Natural killer cell (primary cell): ENCODE measurements at regions not wholly inside any gene's neighbourhood (a gene's known extent, or its start where the extent isn't known, plus 50 kb on each side); places are given as distances from the start of the nearest gene placed in this dataset.

ENCODE experiments used
- ATAC-seq, 3 donors: fragments of 150-1000 bp in 2 of 3; fragments of 200-7000 bp in 1 of 3; cut with Tn5 transposase; 1 replicate in 1 of 3; 2 replicates in 2 of 3; pipeline ENCODE4 v1.10.0; 2021; ENCODE audit warnings: mild to moderate bottlenecking in 2 of 3, moderate library complexity in 2 of 3
- DNase-seq, 2 donors: peaks; one replicate each; pipeline versions ENCODE4 v3.0.0 to v3.0.0-alpha.2; 2013 to 2021; ENCODE audit warnings: mixed read lengths in 1 of 2
- H3K27ac ChIP-seq: one replicate; pipeline ENCODE4 v1.5.1; 2013; ENCODE audit warnings: mild to moderate bottlenecking, low read length
- H3K27me3 ChIP-seq: one replicate; pipeline ENCODE4 v1.6.1; 2013; ENCODE audit warnings: low read length; ENCODE audit not compliant: control insufficient read depth, insufficient read depth
- H3K36me3 ChIP-seq: one replicate; pipeline ENCODE4 v1.6.1; 2013; ENCODE audit warnings: low read length; ENCODE audit not compliant: control insufficient read depth, insufficient read depth
- H3K4me1 ChIP-seq: one replicate; pipeline ENCODE4 v1.6.1; 2013; ENCODE audit warnings: low read length; ENCODE audit not compliant: control insufficient read depth, insufficient read depth
- H3K4me3 ChIP-seq: one replicate; pipeline ENCODE4 v1.5.1; 2013; ENCODE audit warnings: low read length
- H3K9me3 ChIP-seq: one replicate; pipeline ENCODE4 v1.6.1; 2013; ENCODE audit warnings: low read length; ENCODE audit not compliant: control insufficient read depth, insufficient read depth
- H3K27ac Mint-ChIP-seq, 2 donors: one replicate each; pipeline ENCODE4 v1.8.0; 2022; ENCODE audit warnings: mild to moderate bottlenecking in 2 of 2, mixed read lengths in 2 of 2, moderate library complexity in 1 of 2
- H3K27me3 Mint-ChIP-seq, 2 donors: one replicate each; pipeline ENCODE4 v1.8.0; 2022; ENCODE audit warnings: low read depth in 2 of 2, mixed read lengths in 2 of 2
- H3K36me3 Mint-ChIP-seq: one replicate; pipeline ENCODE4 v1.8.0; 2022; ENCODE audit warnings: mixed read lengths
- H3K4me1 Mint-ChIP-seq, 2 donors: one replicate each; pipeline ENCODE4 v1.8.0; 2022; ENCODE audit warnings: mixed read lengths in 2 of 2
- H3K4me3 Mint-ChIP-seq: one replicate; pipeline ENCODE4 v1.8.0; 2022; ENCODE audit warnings: mild to moderate bottlenecking, moderate library complexity, mixed read lengths
- H3K9me3 Mint-ChIP-seq, 2 donors: one replicate each; pipeline ENCODE4 v1.8.0; 2022; ENCODE audit warnings: mixed read lengths in 2 of 2
- WGBS: methylation state at CpG from one replicate; pipeline ENCODE4 v1.1.7; 2013; ENCODE audit warnings: missing lambda C conversion rate; ENCODE audit not compliant: insufficient coverage; 5-methylcytosine and 5-hydroxymethylcytosine counted together
- intact Hi-C: fragments of 100-400 bp; cut with micrococcal nuclease; formaldehyde crosslinking; loops from one replicate; pipeline ENCODE4 v1.14.2; 2022
- TF ChIP-seq, protein P1 (sequence below): fragments of 200-600 bp; IDR thresholded peaks from one replicate; pipeline ENCODE4 v1.8.0; 2022; ENCODE audit warnings: antibody characterized with exemption

DNA sequence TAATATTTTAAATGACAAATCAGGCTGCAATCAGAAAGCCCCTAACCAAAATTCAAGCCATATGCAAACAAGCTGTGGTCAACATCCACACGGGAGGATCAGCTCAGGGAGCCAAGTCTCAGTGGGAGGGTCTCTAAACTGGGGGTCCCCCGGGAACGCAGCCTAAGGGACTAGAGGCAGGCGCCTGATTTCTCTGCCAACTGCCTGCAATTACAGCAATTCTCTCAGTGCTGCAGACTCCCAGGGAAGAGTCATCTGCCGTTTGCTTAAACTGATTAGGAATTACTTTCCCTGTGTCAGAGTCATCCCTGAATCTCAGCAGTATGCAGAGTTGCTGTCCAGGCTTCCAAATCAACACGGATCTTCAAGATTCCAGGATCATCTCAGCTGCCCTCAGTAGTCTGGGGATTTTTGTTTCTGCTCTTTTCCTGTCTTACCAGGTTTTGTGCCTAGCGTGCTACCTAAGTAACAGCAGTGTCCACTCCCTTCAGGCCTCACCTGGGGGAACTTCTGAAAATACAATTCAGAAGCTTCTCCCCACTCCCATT lies 247.8 kb downstream of the RRAGC start:
- Mint-ChIP-seq H3K9me3 (no peaks in the 10 kb centered on the region), H3K27ac (no peak overlapping the region), H3K27me3 (peaks cover 9 to 26% of the 10 kb centered on the region in 2 donors), H3K4me1 (no peaks in the 10 kb centered on the region), H3K36me3 (no peaks in the 10 kb centered on the region), H3K4me3 (no peak overlapping the region)
- intact Hi-C loops: no loop called here
- no peaks in the 10 kb centered on the region for H3K36me3 ChIP-seq
- 71% methylated on average over 7 of the region's 7 CpGs for WGBS
- TF ChIP-seq, protein P1, sequence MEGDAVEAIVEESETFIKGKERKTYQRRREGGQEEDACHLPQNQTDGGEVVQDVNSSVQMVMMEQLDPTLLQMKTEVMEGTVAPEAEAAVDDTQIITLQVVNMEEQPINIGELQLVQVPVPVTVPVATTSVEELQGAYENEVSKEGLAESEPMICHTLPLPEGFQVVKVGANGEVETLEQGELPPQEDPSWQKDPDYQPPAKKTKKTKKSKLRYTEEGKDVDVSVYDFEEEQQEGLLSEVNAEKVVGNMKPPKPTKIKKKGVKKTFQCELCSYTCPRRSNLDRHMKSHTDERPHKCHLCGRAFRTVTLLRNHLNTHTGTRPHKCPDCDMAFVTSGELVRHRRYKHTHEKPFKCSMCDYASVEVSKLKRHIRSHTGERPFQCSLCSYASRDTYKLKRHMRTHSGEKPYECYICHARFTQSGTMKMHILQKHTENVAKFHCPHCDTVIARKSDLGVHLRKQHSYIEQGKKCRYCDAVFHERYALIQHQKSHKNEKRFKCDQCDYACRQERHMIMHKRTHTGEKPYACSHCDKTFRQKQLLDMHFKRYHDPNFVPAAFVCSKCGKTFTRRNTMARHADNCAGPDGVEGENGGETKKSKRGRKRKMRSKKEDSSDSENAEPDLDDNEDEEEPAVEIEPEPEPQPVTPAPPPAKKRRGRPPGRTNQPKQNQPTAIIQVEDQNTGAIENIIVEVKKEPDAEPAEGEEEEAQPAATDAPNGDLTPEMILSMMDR: no peak
- H3K4me1 ChIP-seq: no peaks in the 10 kb centered on the region
- DNase-seq (no peak), ATAC-seq (no peak)
- H3K4me3 ChIP-seq: no peak overlapping the region
- no peaks in the 10 kb centered on the region for H3K9me3 ChIP-seq
- H3K27me3 ChIP-seq: no peaks in the 10 kb centered on the region
- no peak overlapping the region for H3K27ac ChIP-seq

DNA sequence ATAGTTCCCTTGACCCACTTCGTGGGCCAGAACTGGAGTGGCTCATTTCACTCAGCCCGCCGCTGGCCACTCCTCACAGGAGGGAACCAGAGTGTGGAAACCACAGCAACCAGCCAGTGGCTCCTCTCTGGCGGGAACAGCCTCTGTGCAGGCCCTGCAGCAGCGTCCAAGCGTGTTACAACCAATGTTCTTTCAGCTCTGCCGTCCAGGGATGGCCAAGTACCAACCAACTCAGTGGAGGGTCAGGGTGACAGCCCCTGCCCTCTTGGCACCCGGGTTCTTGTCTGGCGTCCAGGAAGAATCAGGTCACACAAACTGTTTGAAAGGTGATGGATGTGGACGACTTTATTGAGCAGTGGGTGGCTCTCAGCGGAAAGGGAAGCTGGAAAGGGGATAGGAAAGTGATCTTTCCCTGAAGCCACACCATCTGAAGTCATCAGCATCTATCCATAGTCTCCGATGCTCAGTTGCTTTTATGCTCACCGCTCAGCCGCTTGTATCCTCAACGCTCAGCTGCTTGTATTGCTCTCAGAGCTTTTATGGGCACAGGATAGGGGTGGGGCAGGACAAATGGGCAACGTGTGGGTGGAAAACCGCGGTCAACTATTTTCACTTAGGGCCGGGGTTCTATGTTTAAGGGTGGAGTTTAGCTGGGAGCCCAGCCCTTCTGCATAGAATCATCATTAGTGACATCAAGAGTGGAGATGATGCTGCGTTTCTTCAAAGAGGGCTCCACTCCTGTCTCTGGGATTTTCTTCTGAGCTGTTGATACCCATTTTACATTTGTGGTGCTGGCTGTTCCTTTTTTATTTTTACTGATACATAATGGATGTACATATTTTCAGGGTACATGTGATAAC lies 250.2 kb downstream of the RRAGC start:
- Histone ChIP-seq H3K27ac (no peak overlapping the region), H3K4me3 (no peak overlapping the region), H3K4me1 (no peaks in the 10 kb centered on the region), H3K36me3 (no peaks in the 10 kb centered on the region), H3K27me3 (no peaks in the 10 kb centered on the region), H3K9me3 (no peaks in the 10 kb centered on the region)
- ATAC-seq (no peak), DNase-seq (no peak)
- no peaks in the 10 kb centered on the region for H3K4me1 Mint-ChIP-seq
- TF ChIP-seq, protein P1: no peak
- no peak overlapping the region for H3K27ac Mint-ChIP-seq
- no peaks in the 10 kb centered on the region for H3K36me3 Mint-ChIP-seq
- H3K27me3 Mint-ChIP-seq: peaks cover 10 to 20% of the 10 kb centered on the region in 2 donors
- no peaks in the 10 kb centered on the region for H3K9me3 Mint-ChIP-seq
- 78% methylated on average over 19 of the region's 20 CpGs for WGBS
- H3K4me3 Mint-ChIP-seq: no peak overlapping the region
- intact Hi-C loops: no loop called here

DNA sequence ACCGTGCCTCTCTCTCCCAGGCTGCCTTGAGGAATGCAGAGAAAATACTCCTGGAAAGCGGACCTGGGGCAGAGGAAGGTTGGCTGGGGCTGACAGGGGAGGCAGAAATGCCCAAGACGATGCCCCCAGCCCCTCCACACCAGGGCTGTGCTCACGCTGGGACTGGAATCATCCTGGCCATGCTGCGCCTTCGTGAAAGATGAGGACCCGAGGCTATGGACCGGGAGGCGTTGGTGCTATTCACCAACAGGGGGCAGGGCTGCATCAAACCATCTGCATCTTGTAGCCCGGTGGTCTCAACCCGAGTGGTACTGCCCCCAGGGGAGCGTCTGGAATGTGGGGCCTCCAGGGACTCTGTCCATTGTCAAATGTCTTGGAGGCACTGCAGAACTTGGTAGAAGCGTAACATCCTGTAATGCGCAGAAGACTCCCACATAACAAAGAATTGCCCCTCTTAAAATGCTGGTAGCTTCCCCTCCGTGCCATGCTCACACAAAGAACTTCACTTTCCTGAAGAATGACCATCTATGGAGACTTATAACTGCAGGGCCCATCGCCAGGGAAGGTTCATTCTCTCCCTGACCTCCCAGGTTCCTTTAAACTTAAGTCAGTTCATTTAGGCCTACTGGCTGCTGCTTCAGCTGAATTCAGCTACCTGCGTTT lies 251.2 kb downstream of the RRAGC start:
- no peaks in the 10 kb centered on the region for H3K36me3 Mint-ChIP-seq
- peaks cover 10 to 20% of the 10 kb centered on the region in 2 donors for H3K27me3 Mint-ChIP-seq
- no peaks in the 10 kb centered on the region for H3K27me3 ChIP-seq
- no peaks in the 10 kb centered on the region for H3K4me1 Mint-ChIP-seq
- intact Hi-C loops: no loop called here
- H3K4me3 ChIP-seq: no peak overlapping the region
- DNase-seq: peak in 1 of 2 donors; percentile 31
- H3K4me3 Mint-ChIP-seq: no peak overlapping the region
- no peaks in the 10 kb centered on the region for H3K9me3 Mint-ChIP-seq
- no peak overlapping the region for H3K27ac Mint-ChIP-seq
- no peaks in the 10 kb centered on the region for H3K36me3 ChIP-seq
- 32% methylated on average over 16 of the region's 17 CpGs for WGBS
- H3K9me3 ChIP-seq: no peaks in the 10 kb centered on the region
- TF ChIP-seq, protein P1: no peak
- ATAC-seq: no peak
- no peaks in the 10 kb centered on the region for H3K4me1 ChIP-seq
- H3K27ac ChIP-seq: no peak overlapping the region
